Lower lobe of right lung (tissue), 2 donors: ENCODE measurements at regions not wholly inside any gene's neighbourhood (a gene's known extent, or its start where the extent isn't known, plus 50 kb on each side); places are given as distances from the start of the nearest gene placed in this dataset.

Source experiments
- ATAC-seq, 2 donors: fragments of 200-7000 bp; cut with Tn5 transposase; one replicate each; pipeline ENCODE4 v1.9.1; 2020 to 2022; ENCODE audit warnings: mild to moderate bottlenecking in 2 of 2, moderate library complexity in 2 of 2
- DNase-seq: peaks from one replicate; pipeline ENCODE4 v3.0.0-alpha.2; 2020
- H3K27ac ChIP-seq: fragments of 200-600 bp; one replicate; pipeline ENCODE4 v1.8.0; 2022
- H3K27me3 ChIP-seq: fragments of 200-600 bp; one replicate; pipeline ENCODE4 v1.8.0; 2022; ENCODE audit warnings: low read depth
- H3K36me3 ChIP-seq: fragments of 200-600 bp; one replicate; pipeline ENCODE4 v1.8.0; 2022; ENCODE audit warnings: mild to moderate bottlenecking
- H3K4me1 ChIP-seq: fragments of 200-600 bp; one replicate; pipeline ENCODE4 v1.8.0; 2022
- H3K4me3 ChIP-seq: fragments of 200-600 bp; one replicate; pipeline ENCODE4 v1.8.0; 2022; ENCODE audit warnings: mild to moderate bottlenecking
- H3K9me3 ChIP-seq: fragments of 200-600 bp; one replicate; pipeline ENCODE4 v1.8.0; 2022
- intact Hi-C: fragments of 100-400 bp; cut with DNase I; formaldehyde crosslinking; loops from one replicate; pipeline ENCODE4 v1.11.0; 2022
- TF ChIP-seq, protein P1 (sequence below): fragments of 200-600 bp; IDR thresholded peaks from one replicate; pipeline ENCODE4 v1.8.0; 2022; ENCODE audit warnings: antibody characterized with exemption, mild to moderate bottlenecking
- donor health status: DM: no; HTN: yes; CAD: no; lungs with severe emphysema.

DNA sequence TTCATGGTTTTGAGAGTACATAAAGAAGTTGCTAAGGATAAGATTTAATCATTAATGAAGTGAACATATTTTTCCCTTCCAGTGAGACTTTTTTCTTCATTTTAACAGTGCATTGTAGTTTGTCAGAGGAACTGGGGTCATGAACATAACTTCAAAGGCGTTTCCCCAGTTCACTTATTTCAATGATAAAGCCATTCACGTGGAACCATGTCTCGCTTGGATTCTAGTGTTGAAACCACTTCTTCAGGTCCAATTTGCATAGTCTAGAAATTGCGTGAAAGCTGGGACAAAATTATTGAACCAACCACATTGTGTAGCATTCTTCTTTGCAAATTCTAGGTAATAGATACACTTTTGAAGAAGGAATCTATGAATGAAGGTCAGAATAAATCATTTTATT, 197.0 kb downstream of the CLIC5 start:
- TF ChIP-seq, protein P1, sequence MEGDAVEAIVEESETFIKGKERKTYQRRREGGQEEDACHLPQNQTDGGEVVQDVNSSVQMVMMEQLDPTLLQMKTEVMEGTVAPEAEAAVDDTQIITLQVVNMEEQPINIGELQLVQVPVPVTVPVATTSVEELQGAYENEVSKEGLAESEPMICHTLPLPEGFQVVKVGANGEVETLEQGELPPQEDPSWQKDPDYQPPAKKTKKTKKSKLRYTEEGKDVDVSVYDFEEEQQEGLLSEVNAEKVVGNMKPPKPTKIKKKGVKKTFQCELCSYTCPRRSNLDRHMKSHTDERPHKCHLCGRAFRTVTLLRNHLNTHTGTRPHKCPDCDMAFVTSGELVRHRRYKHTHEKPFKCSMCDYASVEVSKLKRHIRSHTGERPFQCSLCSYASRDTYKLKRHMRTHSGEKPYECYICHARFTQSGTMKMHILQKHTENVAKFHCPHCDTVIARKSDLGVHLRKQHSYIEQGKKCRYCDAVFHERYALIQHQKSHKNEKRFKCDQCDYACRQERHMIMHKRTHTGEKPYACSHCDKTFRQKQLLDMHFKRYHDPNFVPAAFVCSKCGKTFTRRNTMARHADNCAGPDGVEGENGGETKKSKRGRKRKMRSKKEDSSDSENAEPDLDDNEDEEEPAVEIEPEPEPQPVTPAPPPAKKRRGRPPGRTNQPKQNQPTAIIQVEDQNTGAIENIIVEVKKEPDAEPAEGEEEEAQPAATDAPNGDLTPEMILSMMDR = no peak
- H3K4me3 ChIP-seq = no peak overlapping the region
- ATAC-seq = no peak
- no peak for DNase-seq
- H3K4me1 ChIP-seq = no peaks in the 10 kb centered on the region
- H3K27ac ChIP-seq = no peak overlapping the region
- H3K9me3 ChIP-seq = no peaks in the 10 kb centered on the region
- peaks cover 4% of the 10 kb centered on the region for H3K27me3 ChIP-seq
- no peaks in the 10 kb centered on the region for H3K36me3 ChIP-seq
- intact Hi-C loops = no loop called here

- no peak for ATAC-seq
- DNase-seq = no peak
- H3K27ac ChIP-seq = no peak overlapping the region
- H3K9me3 ChIP-seq = no peaks in the 10 kb centered on the region
- no peaks in the 10 kb centered on the region for H3K36me3 ChIP-seq
- intact Hi-C loops = no loop called here
- TF ChIP-seq, protein P1 = no peak
- no peaks in the 10 kb centered on the region for H3K4me1 ChIP-seq
- H3K4me3 ChIP-seq = no peak overlapping the region
- peaks cover 4% of the 10 kb centered on the region for H3K27me3 ChIP-seq
These were observed 198.9 kb downstream of the CLIC5 start for GRCh38 chr6:45816674-45817297.

- Histone ChIP-seq H3K4me1 (no peaks in the 10 kb centered on the region), H3K36me3 (no peaks in the 10 kb centered on the region), H3K4me3 (no peak overlapping the region), H3K27me3 (peaks cover 4% of the 10 kb centered on the region), H3K27ac (no peak overlapping the region), H3K9me3 (no peaks in the 10 kb centered on the region)
- DNase-seq (no peak), ATAC-seq (no peak)
- TF ChIP-seq, protein P1 = no peak
- intact Hi-C loops = no loop called here
These were observed 200.1 kb downstream of the CLIC5 start for GRCh38 chr6:45815466-45816125.

- Histone ChIP-seq H3K27ac (no peak overlapping the region), H3K9me3 (no peaks in the 10 kb centered on the region), H3K4me1 (no peaks in the 10 kb centered on the region), H3K36me3 (no peaks in the 10 kb centered on the region), H3K4me3 (no peak overlapping the region), H3K27me3 (peaks cover 4% of the 10 kb centered on the region)
- intact Hi-C loops = no loop called here
- no peak for ATAC-seq
- TF ChIP-seq, protein P1 = no peak
- DNase-seq = no peak
These were observed 200.9 kb downstream of the CLIC5 start for GRCh38 chr6:45814772-45815171.

- no peak overlapping the region for H3K4me3 ChIP-seq
- intact Hi-C loops = no loop called here
- ATAC-seq (no peak), DNase-seq (no peak)
- no peak overlapping the region for H3K27ac ChIP-seq
- no peaks in the 10 kb centered on the region for H3K9me3 ChIP-seq
- no peaks in the 10 kb centered on the region for H3K4me1 ChIP-seq
- TF ChIP-seq, protein P1 = no peak
- H3K27me3 ChIP-seq = peaks cover 4% of the 10 kb centered on the region
- no peaks in the 10 kb centered on the region for H3K36me3 ChIP-seq
These were observed 201.7 kb downstream of the CLIC5 start for GRCh38 chr6:45813943-45814342.
